ENCODE measurements at regions not wholly inside any gene's neighbourhood (a gene's known extent, or its start where the extent isn't known, plus 50 kb on each side); places are given as distances from the start of the nearest gene placed in this dataset.

DNA sequence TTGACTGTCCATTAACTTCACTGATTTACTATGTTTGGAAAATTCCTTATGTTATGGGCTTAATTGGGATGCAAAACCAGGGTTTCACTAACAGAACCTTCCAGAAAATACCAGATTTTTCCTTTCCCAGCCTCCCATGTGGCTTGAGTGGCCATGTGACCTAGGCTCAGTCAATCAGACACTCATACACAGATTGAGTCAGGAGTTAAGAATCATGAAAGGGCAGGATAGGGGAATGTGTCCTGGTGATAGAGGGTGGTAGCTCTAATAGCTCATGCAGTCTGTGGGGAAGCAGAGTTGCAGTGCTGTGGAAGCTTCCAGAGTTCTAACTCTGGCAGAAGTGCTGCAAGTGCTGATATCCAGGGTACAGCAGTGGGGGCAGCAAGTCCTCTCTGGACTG lies 134.1 kb upstream of the IFNG-AS1 start:
- no peak for DNase-seq (ENCODE audit: low spot score)
- TF ChIP-seq, protein P1, sequence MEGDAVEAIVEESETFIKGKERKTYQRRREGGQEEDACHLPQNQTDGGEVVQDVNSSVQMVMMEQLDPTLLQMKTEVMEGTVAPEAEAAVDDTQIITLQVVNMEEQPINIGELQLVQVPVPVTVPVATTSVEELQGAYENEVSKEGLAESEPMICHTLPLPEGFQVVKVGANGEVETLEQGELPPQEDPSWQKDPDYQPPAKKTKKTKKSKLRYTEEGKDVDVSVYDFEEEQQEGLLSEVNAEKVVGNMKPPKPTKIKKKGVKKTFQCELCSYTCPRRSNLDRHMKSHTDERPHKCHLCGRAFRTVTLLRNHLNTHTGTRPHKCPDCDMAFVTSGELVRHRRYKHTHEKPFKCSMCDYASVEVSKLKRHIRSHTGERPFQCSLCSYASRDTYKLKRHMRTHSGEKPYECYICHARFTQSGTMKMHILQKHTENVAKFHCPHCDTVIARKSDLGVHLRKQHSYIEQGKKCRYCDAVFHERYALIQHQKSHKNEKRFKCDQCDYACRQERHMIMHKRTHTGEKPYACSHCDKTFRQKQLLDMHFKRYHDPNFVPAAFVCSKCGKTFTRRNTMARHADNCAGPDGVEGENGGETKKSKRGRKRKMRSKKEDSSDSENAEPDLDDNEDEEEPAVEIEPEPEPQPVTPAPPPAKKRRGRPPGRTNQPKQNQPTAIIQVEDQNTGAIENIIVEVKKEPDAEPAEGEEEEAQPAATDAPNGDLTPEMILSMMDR (IDR thresholded peaks at IDR 0.05; ENCODE audit: borderline replicate concordance, control extremely low read depth, extremely low read depth, insufficient read depth, missing control alignments) = no peak
- in situ Hi-C loops (cut with MboI; ENCODE audit: low sequenced_read_pairs, unreplicated experiment) = no loop called here

DNA sequence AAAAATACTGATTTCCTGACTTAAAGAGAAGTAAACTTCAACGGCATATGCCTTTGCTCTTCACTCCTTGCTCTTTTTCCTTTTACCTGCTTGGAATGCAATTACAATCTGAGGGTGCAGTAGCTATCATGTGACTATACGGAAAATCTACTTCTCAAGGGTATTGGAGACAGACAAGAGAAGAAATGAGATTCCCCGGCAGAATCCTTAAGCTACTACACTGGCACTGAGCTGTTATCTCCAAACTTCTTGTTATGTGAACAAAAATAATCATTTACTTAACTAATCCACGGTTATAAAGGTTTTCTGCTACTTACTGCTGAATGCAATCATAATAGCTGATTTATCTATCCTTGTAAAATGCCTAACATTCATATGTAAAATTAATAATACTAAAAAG lies 118.0 kb upstream of the IFNG-AS1 start:
- TF ChIP-seq, protein P1 (IDR thresholded peaks at IDR 0.05; ENCODE audit: borderline replicate concordance, control extremely low read depth, extremely low read depth, insufficient read depth, missing control alignments) = no peak
- no peak for DNase-seq (ENCODE audit: low spot score)
- in situ Hi-C loops (cut with MboI; ENCODE audit: low sequenced_read_pairs, unreplicated experiment) = no loop called here

DNA sequence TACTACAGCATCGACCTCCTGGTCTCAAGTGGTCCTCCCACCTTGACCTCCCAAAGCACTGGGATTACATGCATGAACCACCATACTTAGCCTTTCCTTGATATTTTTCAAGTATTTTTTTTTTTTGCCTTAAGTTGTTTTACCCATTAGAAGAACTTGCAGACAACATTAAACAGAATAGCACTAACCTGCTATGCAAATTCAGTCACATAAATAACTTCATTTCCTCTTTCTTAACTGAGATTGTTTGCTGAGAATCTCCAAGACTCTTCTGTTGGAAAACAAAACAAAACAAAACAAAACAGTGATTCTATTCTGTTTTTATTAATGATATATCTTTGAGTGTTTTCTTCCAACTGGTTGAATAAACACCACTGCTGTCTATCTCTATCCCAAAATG lies 115.9 kb upstream of the IFNG-AS1 start:
- no peak for DNase-seq (ENCODE audit: low spot score)
- TF ChIP-seq, protein P1 (IDR thresholded peaks at IDR 0.05; ENCODE audit: borderline replicate concordance, control extremely low read depth, extremely low read depth, insufficient read depth, missing control alignments) = no peak
- in situ Hi-C loops (cut with MboI; ENCODE audit: low sequenced_read_pairs, unreplicated experiment) = no loop called here

DNA sequence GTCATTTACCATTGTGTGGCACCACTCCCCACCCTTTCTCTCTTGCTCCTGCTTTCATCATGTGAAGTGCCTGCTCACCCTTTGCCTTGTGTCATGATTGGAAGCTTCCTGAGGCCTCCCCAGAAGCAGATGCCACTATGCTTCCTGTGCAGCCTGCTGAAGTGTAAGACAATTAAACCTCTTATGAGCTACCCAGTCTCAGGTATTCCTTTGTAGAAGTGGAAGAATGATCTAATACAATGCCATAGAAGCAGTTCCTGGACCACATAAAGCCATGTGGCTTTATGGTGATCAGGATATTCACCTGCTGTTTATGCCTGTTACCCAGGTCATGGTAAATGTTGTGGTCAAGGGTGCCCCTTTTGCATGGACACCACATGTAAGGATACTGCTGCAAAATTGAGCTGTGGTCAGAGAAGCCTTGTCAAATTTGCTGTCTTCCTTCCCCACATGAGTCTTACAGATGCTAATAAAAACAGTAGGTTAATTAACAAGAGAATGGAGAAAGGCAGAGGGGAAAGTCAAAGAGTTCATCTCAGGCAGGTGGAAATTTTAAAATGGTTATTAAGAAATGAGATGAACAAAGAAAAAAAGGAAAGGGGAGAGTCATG lies 112.8 kb upstream of the IFNG-AS1 start:
- DNase-seq (ENCODE audit: low spot score) = no peak
- in situ Hi-C loops (cut with MboI; ENCODE audit: low sequenced_read_pairs, unreplicated experiment) = no loop called here
- TF ChIP-seq, protein P1 (IDR thresholded peaks at IDR 0.05; ENCODE audit: borderline replicate concordance, control extremely low read depth, extremely low read depth, insufficient read depth, missing control alignments) = no peak

DNA sequence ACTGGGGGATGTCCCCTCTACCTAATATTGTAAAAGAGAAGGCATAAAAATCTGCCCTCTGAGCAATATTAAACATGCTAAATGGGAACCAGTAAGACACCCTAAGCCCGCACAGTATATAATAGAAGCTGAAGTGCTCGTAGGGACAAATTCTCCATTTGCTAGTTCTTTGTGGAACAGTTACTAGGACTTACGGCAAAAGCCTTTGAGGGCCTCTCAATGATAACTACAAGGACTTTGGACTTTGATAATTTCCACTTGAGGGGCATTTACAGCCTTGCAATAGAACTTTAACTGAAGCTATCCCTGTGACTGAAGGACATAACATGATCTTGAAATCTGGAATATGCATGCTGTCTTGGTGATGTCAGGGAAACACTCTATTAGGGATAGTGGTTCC lies 111.5 kb upstream of the IFNG-AS1 start:
- no peak for DNase-seq (ENCODE audit: low spot score)
- TF ChIP-seq, protein P1 (IDR thresholded peaks at IDR 0.05; ENCODE audit: borderline replicate concordance, control extremely low read depth, extremely low read depth, insufficient read depth, missing control alignments) = no peak
- in situ Hi-C loops (cut with MboI; ENCODE audit: low sequenced_read_pairs, unreplicated experiment) = no loop called here

DNA sequence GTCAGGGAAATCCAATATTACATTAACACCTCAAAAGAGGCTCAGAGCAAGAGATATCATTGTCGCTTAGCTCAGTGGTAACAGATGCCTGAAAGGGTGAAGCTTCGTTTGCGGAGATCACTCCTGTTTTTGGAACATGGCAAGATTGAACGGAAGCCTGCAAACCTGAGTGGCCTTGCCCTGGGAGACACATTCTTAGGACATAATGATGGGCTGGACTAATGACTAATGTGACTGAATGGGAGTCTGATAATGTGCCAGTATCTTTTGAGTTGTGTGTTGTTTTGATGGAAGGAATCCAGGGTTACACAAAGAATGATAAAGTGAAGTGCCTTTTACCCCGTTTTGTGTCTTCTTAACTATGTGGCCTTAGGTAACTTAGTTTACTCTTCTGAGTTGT lies 109.3 kb upstream of the IFNG-AS1 start:
- TF ChIP-seq, protein P1 (IDR thresholded peaks at IDR 0.05; ENCODE audit: borderline replicate concordance, control extremely low read depth, extremely low read depth, insufficient read depth, missing control alignments) = no peak

More for the DNA sequence above, 109.3 kb upstream of the IFNG-AS1 start:
- in situ Hi-C loops (cut with MboI; ENCODE audit: low sequenced_read_pairs, unreplicated experiment) = no loop called here
- DNase-seq (ENCODE audit: low spot score) = no peak

All from GM13976 (cell line).